Activated CD8-positive, alpha-beta T cell treated with anti-CD3 and anti-CD28 coated beads for 36 hours (primary cell): ENCODE measurements at regions not wholly inside any gene's neighbourhood (a gene's known extent, or its start where the extent isn't known, plus 50 kb on each side); places are given as distances from the start of the nearest gene placed in this dataset.

Source experiments
- ATAC-seq: fragments of 200-7000 bp; cut with Tn5 transposase; one replicate; pipeline ENCODE4 v1.10.0; 2021; ENCODE audit warnings: mild to moderate bottlenecking, moderate library complexity
- CTCF ChIA-PET: fragments of 350-600 bp; sonication (Branson Sonifier 250); formaldehyde crosslinking; loops from one replicate; lab custom pipeline; 2021; ENCODE audit warnings: antibody characterized with exemption; lab: Charles Lee
- POLR2A ChIA-PET: fragments of 350-600 bp; sonication (Branson Sonifier 250); formaldehyde crosslinking; loops from one replicate; lab custom pipeline; 2021; ENCODE audit warnings: antibody characterized with exemption; lab: Charles Lee
- DNase-seq: peaks from one replicate; pipeline ENCODE4 v3.0.0-alpha.2; 2020
- H3K27ac Mint-ChIP-seq: one replicate; pipeline ENCODE4 v1.8.0; 2021; ENCODE audit warnings: mild to moderate bottlenecking, mixed read lengths
- H3K27me3 Mint-ChIP-seq: one replicate; pipeline ENCODE4 v1.8.0; 2021; ENCODE audit warnings: mixed read lengths
- H3K36me3 Mint-ChIP-seq: one replicate; pipeline ENCODE4 v1.8.0; 2021; ENCODE audit warnings: low read depth, mixed read lengths
- H3K4me1 Mint-ChIP-seq: one replicate; pipeline ENCODE4 v1.8.0; 2021; ENCODE audit warnings: low read depth, mixed read lengths
- H3K4me3 Mint-ChIP-seq: one replicate; pipeline ENCODE4 v1.8.0; 2021; ENCODE audit warnings: mild to moderate bottlenecking, moderate library complexity, mixed read lengths
- H3K9me3 Mint-ChIP-seq: one replicate; pipeline ENCODE4 v1.8.0; 2021; ENCODE audit warnings: mixed read lengths
- intact Hi-C: fragments of 100-400 bp; cut with micrococcal nuclease; formaldehyde crosslinking; loops from one replicate; pipeline ENCODE4 v1.10.0; 2022
- TF ChIP-seq, protein P1 (sequence below): fragments of 200-600 bp; IDR thresholded peaks from one replicate; pipeline ENCODE4 v1.8.0; 2022; ENCODE audit warnings: antibody characterized with exemption, mild to moderate bottlenecking

DNA sequence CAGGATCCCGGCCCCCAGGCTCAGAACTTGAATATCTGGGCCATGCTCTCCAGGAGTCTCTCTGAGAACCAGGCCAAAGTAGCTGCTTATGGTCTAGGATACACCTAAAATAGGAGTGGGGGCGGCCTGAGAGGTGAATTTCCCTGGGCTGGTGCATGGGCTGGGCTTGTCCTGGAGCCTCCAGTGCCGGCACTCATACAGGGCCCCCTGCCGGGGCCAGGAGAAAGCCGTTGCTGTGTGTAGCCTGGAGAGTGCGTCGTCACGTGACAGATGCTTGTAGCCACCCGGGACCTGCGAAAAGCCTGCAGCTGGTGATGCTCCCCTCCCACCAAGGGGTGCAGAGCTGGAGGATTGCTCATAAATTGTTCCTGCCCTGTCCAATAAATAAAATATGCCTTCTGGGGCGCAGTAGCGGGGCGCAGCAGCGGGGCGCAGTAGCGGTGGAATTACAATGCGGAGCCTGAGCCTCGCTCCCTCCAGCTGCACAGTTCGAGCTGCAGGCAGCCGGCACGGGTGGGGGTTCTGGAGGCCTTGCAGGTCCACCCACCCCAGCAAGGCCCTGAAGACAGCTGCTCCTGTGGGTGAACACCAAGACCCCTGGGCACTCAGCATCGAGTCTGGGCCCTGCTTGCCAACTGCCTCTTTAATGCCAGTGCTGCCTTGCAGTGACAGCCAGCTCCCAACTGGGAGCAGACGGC lies 289.9 kb downstream of the NDUFA10 start:
- ATAC-seq (no peak), DNase-seq (no peak)
- CTCF ChIA-PET, result no interaction called here
- no peak overlapping the region for H3K4me3 Mint-ChIP-seq
- H3K36me3 Mint-ChIP-seq, result no peaks in the 10 kb centered on the region
- TF ChIP-seq, protein P1, sequence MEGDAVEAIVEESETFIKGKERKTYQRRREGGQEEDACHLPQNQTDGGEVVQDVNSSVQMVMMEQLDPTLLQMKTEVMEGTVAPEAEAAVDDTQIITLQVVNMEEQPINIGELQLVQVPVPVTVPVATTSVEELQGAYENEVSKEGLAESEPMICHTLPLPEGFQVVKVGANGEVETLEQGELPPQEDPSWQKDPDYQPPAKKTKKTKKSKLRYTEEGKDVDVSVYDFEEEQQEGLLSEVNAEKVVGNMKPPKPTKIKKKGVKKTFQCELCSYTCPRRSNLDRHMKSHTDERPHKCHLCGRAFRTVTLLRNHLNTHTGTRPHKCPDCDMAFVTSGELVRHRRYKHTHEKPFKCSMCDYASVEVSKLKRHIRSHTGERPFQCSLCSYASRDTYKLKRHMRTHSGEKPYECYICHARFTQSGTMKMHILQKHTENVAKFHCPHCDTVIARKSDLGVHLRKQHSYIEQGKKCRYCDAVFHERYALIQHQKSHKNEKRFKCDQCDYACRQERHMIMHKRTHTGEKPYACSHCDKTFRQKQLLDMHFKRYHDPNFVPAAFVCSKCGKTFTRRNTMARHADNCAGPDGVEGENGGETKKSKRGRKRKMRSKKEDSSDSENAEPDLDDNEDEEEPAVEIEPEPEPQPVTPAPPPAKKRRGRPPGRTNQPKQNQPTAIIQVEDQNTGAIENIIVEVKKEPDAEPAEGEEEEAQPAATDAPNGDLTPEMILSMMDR, result no peak
- no peaks in the 10 kb centered on the region for H3K4me1 Mint-ChIP-seq
- intact Hi-C loops, result no loop called here
- H3K27ac Mint-ChIP-seq, result no peak overlapping the region
- POLR2A ChIA-PET, result interaction anchor here (0.6 kb wide), 1 partner anchor 21 kb away, joined by 3 read pairs; no protein-coding TSS in a partner anchor
- H3K27me3 Mint-ChIP-seq, result no peaks in the 10 kb centered on the region
- H3K9me3 Mint-ChIP-seq, result peaks cover 4% of the 10 kb centered on the region

DNA sequence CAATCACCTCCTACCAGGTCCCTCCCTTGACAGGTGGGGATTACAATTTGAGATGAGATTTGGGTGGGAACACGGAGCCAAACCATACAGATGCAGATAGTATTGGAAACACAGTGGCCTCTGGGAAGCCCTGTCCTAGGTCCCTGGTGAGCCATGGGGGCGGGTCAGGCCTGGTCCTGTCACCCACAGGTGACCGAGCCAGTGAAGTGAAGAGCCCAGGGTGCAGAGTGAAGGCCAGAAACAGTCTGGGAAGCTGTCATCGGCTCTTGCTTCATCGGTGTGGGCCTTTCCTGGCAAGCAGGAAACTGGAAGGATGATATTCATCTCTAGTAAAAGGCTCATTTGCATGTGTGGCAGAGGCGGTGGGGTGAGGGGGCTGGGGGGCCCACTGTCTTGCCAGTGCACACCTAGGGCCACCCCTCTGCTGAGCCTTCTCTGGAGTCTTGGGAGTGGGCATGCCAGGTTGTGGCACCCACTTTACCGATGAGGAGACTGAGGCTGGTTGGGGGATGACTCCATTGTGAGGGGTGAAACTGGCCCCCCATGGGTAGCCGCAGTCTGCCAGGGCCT lies 290.6 kb downstream of the NDUFA10 start:
- no peak for ATAC-seq
- Mint-ChIP-seq H3K9me3 (peaks cover 4% of the 10 kb centered on the region), H3K4me1 (no peaks in the 10 kb centered on the region), H3K27ac (no peak overlapping the region), H3K36me3 (no peaks in the 10 kb centered on the region), H3K27me3 (no peaks in the 10 kb centered on the region), H3K4me3 (no peak overlapping the region)
- POLR2A ChIA-PET, result no interaction called here
- CTCF ChIA-PET, result no interaction called here
- DNase-seq, result no peak
- intact Hi-C loops, result no loop called here
- TF ChIP-seq, protein P1, result no peak

DNA sequence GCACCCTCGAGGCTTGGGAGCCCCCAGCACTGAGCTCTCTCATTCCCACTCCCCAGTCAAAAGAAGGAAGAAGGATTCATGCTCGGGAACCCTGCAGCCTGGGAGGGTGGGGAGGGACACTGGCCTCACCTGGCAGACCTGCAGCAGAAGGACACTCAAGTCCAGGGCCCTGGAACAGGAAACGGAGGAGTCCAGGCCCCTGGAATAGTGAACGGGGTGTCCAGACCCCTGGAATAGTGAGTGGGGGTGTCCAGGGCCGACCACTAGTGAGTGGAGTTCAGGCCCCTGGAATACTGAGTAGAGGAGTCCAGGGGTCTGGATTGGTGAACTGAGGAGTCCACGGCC lies 292.5 kb downstream of the NDUFA10 start:
- Mint-ChIP-seq H3K27me3 (no peaks in the 10 kb centered on the region), H3K4me1 (no peaks in the 10 kb centered on the region), H3K4me3 (no peak overlapping the region), H3K9me3 (peaks cover 4% of the 10 kb centered on the region), H3K27ac (no peak overlapping the region), H3K36me3 (no peaks in the 10 kb centered on the region)
- no peak for DNase-seq
- ATAC-seq, result no peak
- ChIA-PET POLR2A (no interaction called here), CTCF (no interaction called here)
- intact Hi-C loops, result no loop called here
- TF ChIP-seq, protein P1, result no peak

DNA sequence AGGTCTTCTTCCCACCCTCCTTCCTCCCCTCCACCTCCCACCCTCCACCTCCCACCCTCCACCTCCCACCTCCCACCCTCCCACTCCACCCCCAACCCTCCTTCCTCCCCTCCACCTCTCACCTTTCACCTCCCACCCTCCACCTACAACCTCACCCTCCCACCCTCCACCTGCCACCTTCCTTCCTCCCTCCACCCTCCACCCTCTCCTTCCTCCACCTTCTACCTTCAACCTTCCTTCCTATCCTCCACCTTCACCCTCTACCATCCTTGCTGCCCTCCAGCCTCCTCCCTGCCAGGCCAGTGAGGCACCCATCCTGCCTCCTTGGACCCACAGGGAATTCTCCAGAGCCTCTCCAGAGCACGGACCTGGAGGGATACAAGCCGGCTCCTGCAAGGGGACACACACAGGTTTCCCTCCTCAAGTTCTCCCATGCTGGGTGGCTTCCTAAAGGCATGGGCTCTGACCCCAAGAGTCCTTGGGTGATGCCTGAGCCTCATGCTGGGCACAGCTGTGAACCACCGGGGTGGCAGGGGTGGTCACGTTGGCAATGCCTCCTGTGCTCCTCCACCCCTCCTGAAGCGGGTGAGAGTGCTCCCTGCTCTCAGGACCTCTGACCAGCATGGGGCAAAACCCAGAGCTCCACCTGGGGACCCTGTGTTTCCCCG lies 293.0 kb downstream of the NDUFA10 start:
- DNase-seq, result no peak
- no peak for ATAC-seq
- Mint-ChIP-seq H3K27ac (no peak overlapping the region), H3K36me3 (no peaks in the 10 kb centered on the region), H3K4me1 (no peaks in the 10 kb centered on the region), H3K4me3 (no peak overlapping the region), H3K27me3 (no peaks in the 10 kb centered on the region), H3K9me3 (peaks cover 4% of the 10 kb centered on the region)
- POLR2A ChIA-PET, result no interaction called here
- TF ChIP-seq, protein P1, result no peak
- intact Hi-C loops, result no loop called here
- CTCF ChIA-PET, result no interaction called here

DNA sequence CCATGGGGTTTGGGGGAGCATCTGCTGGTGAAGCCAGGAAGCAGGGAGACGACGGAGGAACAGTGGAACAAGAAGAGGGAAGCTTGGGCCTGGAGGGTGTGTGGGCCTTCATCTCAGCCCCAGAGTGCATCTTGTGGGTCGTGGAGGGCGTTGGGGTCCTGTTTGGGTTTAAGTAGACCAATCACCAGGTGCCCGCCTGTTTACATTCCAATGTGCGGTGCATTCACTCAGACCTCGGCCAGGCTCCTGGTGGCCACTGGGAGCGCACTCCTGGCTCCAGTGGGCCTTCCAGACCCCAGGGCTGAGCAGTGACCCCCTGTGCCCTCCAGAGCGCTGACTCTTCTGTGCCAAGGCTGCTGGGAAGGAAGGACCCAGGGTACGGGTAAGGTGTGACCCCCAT lies 293.7 kb downstream of the NDUFA10 start:
- Mint-ChIP-seq H3K27me3 (no peaks in the 10 kb centered on the region), H3K36me3 (no peaks in the 10 kb centered on the region), H3K4me1 (no peaks in the 10 kb centered on the region), H3K27ac (no peak overlapping the region), H3K4me3 (no peak overlapping the region), H3K9me3 (peaks cover 4% of the 10 kb centered on the region)
- CTCF ChIA-PET, result no interaction called here
- no peak for DNase-seq
- POLR2A ChIA-PET, result no interaction called here
- intact Hi-C loops, result no loop called here
- TF ChIP-seq, protein P1, result no peak
- no peak for ATAC-seq
